Activated CD4-positive, alpha-beta memory T cell treated with anti-CD3 and anti-CD28 coated beads, Interleukin-2, amount 10 ng/mL, durations not matched to agents 7 days and 5 days (primary cell): ENCODE measurements at regions not wholly inside any gene's neighbourhood (a gene's known extent, or its start where the extent isn't known, plus 50 kb on each side); places are given as distances from the start of the nearest gene placed in this dataset.

Experiments used
- CTCF ChIA-PET: fragments of 350-600 bp; sonication (Branson Sonifier 250); formaldehyde crosslinking; loops from one replicate; lab custom pipeline; 2021; ENCODE audit warnings: antibody characterized with exemption, inconsistent platforms; lab: Charles Lee
- POLR2A ChIA-PET: fragments of 350-600 bp; sonication (Branson Sonifier 250); formaldehyde crosslinking; loops from one replicate; lab custom pipeline; 2021; ENCODE audit warnings: antibody characterized with exemption; lab: Charles Lee
- DNase-seq: peaks from one replicate; pipeline ENCODE4 v3.0.0-alpha.2; 2020
- H3K27ac Mint-ChIP-seq: one replicate; pipeline ENCODE4 v1.8.0; 2021; ENCODE audit warnings: mild to moderate bottlenecking, mixed read lengths
- H3K27me3 Mint-ChIP-seq: one replicate; pipeline ENCODE4 v1.8.0; 2021; ENCODE audit warnings: mixed read lengths
- H3K36me3 Mint-ChIP-seq: one replicate; pipeline ENCODE4 v1.8.0; 2021; ENCODE audit warnings: low read depth, mixed read lengths
- H3K4me1 Mint-ChIP-seq: one replicate; pipeline ENCODE4 v1.8.0; 2021; ENCODE audit warnings: mixed read lengths
- H3K4me3 Mint-ChIP-seq: one replicate; pipeline ENCODE4 v1.8.0; 2021; ENCODE audit warnings: mild to moderate bottlenecking, mixed read lengths
- H3K9me3 Mint-ChIP-seq: one replicate; pipeline ENCODE4 v1.8.0; 2021; ENCODE audit warnings: mixed read lengths

GRCh38 chr14:51333299-51333698 lies 93.3 kb downstream of the TMX1 start:
- Mint-ChIP-seq H3K27me3 (peaks cover 6% of the 10 kb centered on the region), H3K4me3 (no peak overlapping the region), H3K36me3 (no peaks in the 10 kb centered on the region), H3K27ac (no peak overlapping the region), H3K4me1 (peaks cover 10% of the 10 kb centered on the region), H3K9me3 (no peaks in the 10 kb centered on the region)
- ChIA-PET POLR2A (no interaction called here), CTCF (interaction anchor here (0.6 kb wide), 1 partner anchor 480 kb away, joined by 3 read pairs; no protein-coding TSS in a partner anchor)
- no peak for DNase-seq

- Mint-ChIP-seq H3K9me3 (no peaks in the 10 kb centered on the region), H3K36me3 (no peaks in the 10 kb centered on the region), H3K27me3 (peaks cover 7% of the 10 kb centered on the region), H3K4me1 (peaks cover 7% of the 10 kb centered on the region), H3K27ac (no peak overlapping the region), H3K4me3 (no peak overlapping the region)
- DNase-seq = no peak
- ChIA-PET CTCF (interaction anchor here (0.6 kb wide), 1 partner anchor 479 kb away, joined by 3 read pairs; no protein-coding TSS in a partner anchor), POLR2A (no interaction called here)
Observed at GRCh38 chr14:51333901-51334521, 94.0 kb downstream of the TMX1 start.

GRCh38 chr14:51334566-51334965 lies 94.5 kb downstream of the TMX1 start:
- CTCF ChIA-PET = no interaction called here
- peaks cover 5% of the 10 kb centered on the region for H3K4me1 Mint-ChIP-seq
- H3K27ac Mint-ChIP-seq = no peak overlapping the region
- no peaks in the 10 kb centered on the region for H3K9me3 Mint-ChIP-seq
- H3K4me3 Mint-ChIP-seq = no peak overlapping the region
- no peak for DNase-seq
- POLR2A ChIA-PET = no interaction called here
- H3K27me3 Mint-ChIP-seq = peaks cover 7% of the 10 kb centered on the region
- no peaks in the 10 kb centered on the region for H3K36me3 Mint-ChIP-seq

GRCh38 chr14:51335531-51335930 lies 95.5 kb downstream of the TMX1 start:
- H3K27ac Mint-ChIP-seq = no peak overlapping the region
- H3K27me3 Mint-ChIP-seq = peaks cover 7% of the 10 kb centered on the region
- H3K9me3 Mint-ChIP-seq = no peaks in the 10 kb centered on the region
- peaks cover 5% of the 10 kb centered on the region for H3K4me1 Mint-ChIP-seq
- ChIA-PET POLR2A (no interaction called here), CTCF (no interaction called here)
- no peak for DNase-seq
- no peak overlapping the region for H3K4me3 Mint-ChIP-seq
- no peaks in the 10 kb centered on the region for H3K36me3 Mint-ChIP-seq

- Mint-ChIP-seq H3K27ac (no peak overlapping the region), H3K9me3 (no peaks in the 10 kb centered on the region), H3K27me3 (peaks cover 5% of the 10 kb centered on the region), H3K36me3 (no peaks in the 10 kb centered on the region), H3K4me3 (no peak overlapping the region), H3K4me1 (peaks cover 5% of the 10 kb centered on the region)
- no peak for DNase-seq
- ChIA-PET CTCF (no interaction called here), POLR2A (no interaction called here)
Observed at GRCh38 chr14:51335961-51336723, 96.1 kb downstream of the TMX1 start.

- CTCF ChIA-PET = interaction anchor here (1.0 kb wide), 1 partner anchor 54 kb away, joined by 3 read pairs; no protein-coding TSS in a partner anchor
- peaks cover 4% of the 10 kb centered on the region for H3K4me1 Mint-ChIP-seq
- POLR2A ChIA-PET = no interaction called here
- no peaks in the 10 kb centered on the region for H3K9me3 Mint-ChIP-seq
- peaks cover 4% of the 10 kb centered on the region for H3K27me3 Mint-ChIP-seq
- H3K27ac Mint-ChIP-seq = no peak overlapping the region
- no peaks in the 10 kb centered on the region for H3K36me3 Mint-ChIP-seq
- no peak overlapping the region for H3K4me3 Mint-ChIP-seq
- DNase-seq = no peak
Observed at GRCh38 chr14:51336734-51337133, 96.7 kb downstream of the TMX1 start.

GRCh38 chr14:51337520-51337919 lies 97.5 kb downstream of the TMX1 start:
- Mint-ChIP-seq H3K4me3 (no peak overlapping the region), H3K9me3 (no peaks in the 10 kb centered on the region), H3K27me3 (peaks cover 1% of the 10 kb centered on the region), H3K27ac (no peak overlapping the region), H3K4me1 (no peaks in the 10 kb centered on the region), H3K36me3 (no peaks in the 10 kb centered on the region)
- no peak for DNase-seq
- POLR2A ChIA-PET = no interaction called here
- CTCF ChIA-PET = interaction anchor here (1.0 kb wide), 1 partner anchor 54 kb away, joined by 3 read pairs; no protein-coding TSS in a partner anchor

- H3K27me3 Mint-ChIP-seq = peaks cover 1% of the 10 kb centered on the region
- H3K9me3 Mint-ChIP-seq = no peaks in the 10 kb centered on the region
- H3K27ac Mint-ChIP-seq = no peak overlapping the region
- CTCF ChIA-PET = no interaction called here
- POLR2A ChIA-PET = no interaction called here
- DNase-seq = no peak
- H3K4me1 Mint-ChIP-seq = no peaks in the 10 kb centered on the region
- H3K36me3 Mint-ChIP-seq = no peaks in the 10 kb centered on the region
- H3K4me3 Mint-ChIP-seq = no peak overlapping the region
Observed at GRCh38 chr14:51341338-51341737, 101.3 kb downstream of the TMX1 start.

GRCh38 chr14:51342226-51342625 lies 102.2 kb downstream of the TMX1 start:
- no peak for DNase-seq
- Mint-ChIP-seq H3K9me3 (no peaks in the 10 kb centered on the region), H3K27me3 (peaks cover 1% of the 10 kb centered on the region), H3K4me1 (no peaks in the 10 kb centered on the region), H3K27ac (no peak overlapping the region), H3K4me3 (no peak overlapping the region), H3K36me3 (no peaks in the 10 kb centered on the region)
- ChIA-PET CTCF (no interaction called here), POLR2A (no interaction called here)

- no peak overlapping the region for H3K4me3 Mint-ChIP-seq
- no peaks in the 10 kb centered on the region for H3K27me3 Mint-ChIP-seq
- DNase-seq = no peak
- H3K9me3 Mint-ChIP-seq = no peaks in the 10 kb centered on the region
- H3K36me3 Mint-ChIP-seq = no peaks in the 10 kb centered on the region
- ChIA-PET POLR2A (no interaction called here), CTCF (no interaction called here)
- H3K27ac Mint-ChIP-seq = no peak overlapping the region
- H3K4me1 Mint-ChIP-seq = no peaks in the 10 kb centered on the region
Observed at GRCh38 chr14:51351997-51352396, 112.0 kb downstream of the TMX1 start.

GRCh38 chr14:51353901-51354300 lies 113.9 kb downstream of the TMX1 start:
- no peak for DNase-seq
- POLR2A ChIA-PET = no interaction called here
- Mint-ChIP-seq H3K36me3 (no peaks in the 10 kb centered on the region), H3K27ac (no peak overlapping the region), H3K27me3 (no peaks in the 10 kb centered on the region), H3K4me3 (no peak overlapping the region), H3K9me3 (no peaks in the 10 kb centered on the region), H3K4me1 (no peaks in the 10 kb centered on the region)
- CTCF ChIA-PET = no interaction called here

- Mint-ChIP-seq H3K9me3 (no peaks in the 10 kb centered on the region), H3K36me3 (no peaks in the 10 kb centered on the region), H3K27ac (no peak overlapping the region), H3K27me3 (peaks cover 2% of the 10 kb centered on the region), H3K4me1 (no peaks in the 10 kb centered on the region), H3K4me3 (no peak overlapping the region)
- ChIA-PET POLR2A (no interaction called here), CTCF (no interaction called here)
- no peak for DNase-seq
Observed at GRCh38 chr14:51354846-51355245, 114.8 kb downstream of the TMX1 start.

GRCh38 chr14:51356381-51356780 lies 116.3 kb downstream of the TMX1 start:
- Mint-ChIP-seq H3K27me3 (peaks cover 5% of the 10 kb centered on the region), H3K9me3 (no peaks in the 10 kb centered on the region), H3K4me3 (no peak overlapping the region), H3K27ac (no peak overlapping the region), H3K4me1 (no peaks in the 10 kb centered on the region), H3K36me3 (no peaks in the 10 kb centered on the region)
- POLR2A ChIA-PET = no interaction called here
- CTCF ChIA-PET = no interaction called here
- DNase-seq = no peak

GRCh38 chr14:51357250-51357649 lies 117.2 kb downstream of the TMX1 start:
- CTCF ChIA-PET = no interaction called here
- POLR2A ChIA-PET = no interaction called here

More at GRCh38 chr14:51357250-51357649, 117.2 kb downstream of the TMX1 start:
- Mint-ChIP-seq H3K36me3 (no peaks in the 10 kb centered on the region), H3K4me3 (no peak overlapping the region), H3K27ac (no peak overlapping the region), H3K9me3 (no peaks in the 10 kb centered on the region), H3K4me1 (no peaks in the 10 kb centered on the region), H3K27me3 (peaks cover 5% of the 10 kb centered on the region)
- no peak for DNase-seq
